Right lobe of liver (tissue), 4 donors: ENCODE measurements at regions not wholly inside any gene's neighbourhood (a gene's known extent, or its start where the extent isn't known, plus 50 kb on each side); places are given as distances from the start of the nearest gene placed in this dataset.

Source experiments
- CTCF ChIP-seq, 4 donors: fragments of 200-600 bp in 3 of 4; fragments of 450-650 bp in 1 of 4; IDR thresholded peaks; one replicate each; pipeline versions ENCODE4 v1.5.1 to v1.8.0; 2016 to 2022; ENCODE audit warnings: antibody characterized with exemption in 4 of 4, mild to moderate bottlenecking in 2 of 4
- POLR2A ChIP-seq: fragments of 450-650 bp; IDR thresholded peaks from one replicate; pipeline ENCODE4 v1.6.1; 2017; ENCODE audit warnings: antibody characterized with exemption, mild to moderate bottlenecking
- donor health status: DM: no; HTN: no; CAD: no.
- donor health status: DM: no; HTN: no; CAD: no.
- donor health status: DM: no; HTN: yes; CAD: no.

- no peak for TF ChIP-seq CTCF (IDR thresholded peaks at IDR 0.05)
- TF ChIP-seq POLR2A, result no peak
Observed at GRCh38 chr20:39822667-39823066, 860.5 kb downstream of the DHX35 start.
